ENCODE measurements at regions not wholly inside any gene's neighbourhood (a gene's known extent, or its start where the extent isn't known, plus 50 kb on each side); places are given as distances from the start of the nearest gene placed in this dataset.

DNA sequence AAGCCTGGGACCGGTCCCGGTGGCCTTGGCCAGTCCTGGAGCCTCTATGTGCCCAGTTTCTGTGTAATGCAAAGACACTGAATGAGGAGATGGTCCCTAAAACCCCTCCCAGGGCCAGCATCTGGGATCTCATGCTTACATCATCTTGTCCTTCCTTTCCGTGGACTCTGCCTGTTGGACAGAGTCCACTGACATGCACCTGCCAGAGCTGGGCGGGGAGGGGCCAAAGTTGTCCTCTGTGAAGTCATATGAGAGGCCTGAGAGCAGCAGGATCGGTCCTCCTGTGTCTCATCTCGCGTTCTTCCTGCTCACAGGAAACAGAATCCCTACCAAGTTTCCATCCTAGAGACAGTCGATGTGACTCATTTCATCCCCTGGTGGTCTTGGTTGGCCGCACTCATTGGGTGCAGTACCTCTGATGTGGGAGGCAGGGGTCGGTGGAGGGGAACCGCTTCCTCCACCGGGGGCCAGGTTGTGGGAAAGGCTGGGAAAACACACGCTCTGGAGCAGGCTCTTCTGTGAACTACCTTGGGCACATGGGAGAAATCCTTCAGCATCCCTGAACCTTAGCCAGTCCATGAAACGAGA, 389.6 kb upstream of the PODXL start:
- peaks cover 23% of the 10 kb centered on the region for H3K27me3 ChIP-seq
- ATAC-seq (no peak), DNase-seq (no peak)
- no peaks in the 10 kb centered on the region for H3K4me1 ChIP-seq
- no peaks in the 10 kb centered on the region for H3K9me3 ChIP-seq
- intact Hi-C loops (cut with DNase I) = no loop called here
- no peak overlapping the region for H3K27ac ChIP-seq
- TF ChIP-seq, protein P1, sequence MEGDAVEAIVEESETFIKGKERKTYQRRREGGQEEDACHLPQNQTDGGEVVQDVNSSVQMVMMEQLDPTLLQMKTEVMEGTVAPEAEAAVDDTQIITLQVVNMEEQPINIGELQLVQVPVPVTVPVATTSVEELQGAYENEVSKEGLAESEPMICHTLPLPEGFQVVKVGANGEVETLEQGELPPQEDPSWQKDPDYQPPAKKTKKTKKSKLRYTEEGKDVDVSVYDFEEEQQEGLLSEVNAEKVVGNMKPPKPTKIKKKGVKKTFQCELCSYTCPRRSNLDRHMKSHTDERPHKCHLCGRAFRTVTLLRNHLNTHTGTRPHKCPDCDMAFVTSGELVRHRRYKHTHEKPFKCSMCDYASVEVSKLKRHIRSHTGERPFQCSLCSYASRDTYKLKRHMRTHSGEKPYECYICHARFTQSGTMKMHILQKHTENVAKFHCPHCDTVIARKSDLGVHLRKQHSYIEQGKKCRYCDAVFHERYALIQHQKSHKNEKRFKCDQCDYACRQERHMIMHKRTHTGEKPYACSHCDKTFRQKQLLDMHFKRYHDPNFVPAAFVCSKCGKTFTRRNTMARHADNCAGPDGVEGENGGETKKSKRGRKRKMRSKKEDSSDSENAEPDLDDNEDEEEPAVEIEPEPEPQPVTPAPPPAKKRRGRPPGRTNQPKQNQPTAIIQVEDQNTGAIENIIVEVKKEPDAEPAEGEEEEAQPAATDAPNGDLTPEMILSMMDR (IDR thresholded peaks at IDR 0.05) = no peak
- no peak overlapping the region for H3K4me3 ChIP-seq
- no peaks in the 10 kb centered on the region for H3K36me3 ChIP-seq

DNA sequence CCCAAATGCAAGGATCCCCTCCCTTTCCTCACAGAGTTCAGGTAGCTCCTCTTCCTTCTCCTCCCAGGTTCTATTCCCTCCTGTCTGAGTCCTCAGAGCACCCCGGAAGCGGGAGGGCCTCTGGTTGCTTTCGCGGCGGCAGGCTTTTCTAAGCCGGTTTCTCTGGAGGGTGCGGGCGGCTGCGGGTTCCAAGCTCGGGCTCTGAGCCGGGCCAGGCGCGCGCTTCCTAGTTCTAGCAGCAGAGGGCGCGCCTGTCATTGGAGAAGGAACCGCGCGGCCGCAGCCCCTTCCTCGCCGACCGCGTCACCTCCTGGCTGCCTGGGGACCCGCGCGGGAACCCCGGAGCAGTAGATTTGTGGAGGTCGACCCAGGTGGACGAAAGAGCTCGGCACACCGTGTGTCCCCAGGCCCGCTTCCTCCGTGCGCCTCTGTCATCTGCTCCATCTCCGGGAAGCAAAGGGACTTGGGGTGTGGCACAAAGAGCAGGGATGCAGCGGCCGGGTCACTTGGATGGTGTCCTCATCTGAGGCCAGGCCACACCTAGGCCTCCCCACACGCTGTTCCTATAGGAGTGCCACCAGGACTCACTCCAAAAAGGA, 389.0 kb upstream of the PODXL start:
- peaks cover 23% of the 10 kb centered on the region for H3K27me3 ChIP-seq
- no peaks in the 10 kb centered on the region for H3K9me3 ChIP-seq
- no peaks in the 10 kb centered on the region for H3K36me3 ChIP-seq
- TF ChIP-seq, protein P1 (IDR thresholded peaks at IDR 0.05) = peak; percentile 80
- intact Hi-C loops (cut with DNase I) = no loop called here
- no peak overlapping the region for H3K4me3 ChIP-seq
- H3K4me1 ChIP-seq = no peaks in the 10 kb centered on the region
- no peak overlapping the region for H3K27ac ChIP-seq
- DNase-seq (no peak), ATAC-seq (peak; percentile 74)

DNA sequence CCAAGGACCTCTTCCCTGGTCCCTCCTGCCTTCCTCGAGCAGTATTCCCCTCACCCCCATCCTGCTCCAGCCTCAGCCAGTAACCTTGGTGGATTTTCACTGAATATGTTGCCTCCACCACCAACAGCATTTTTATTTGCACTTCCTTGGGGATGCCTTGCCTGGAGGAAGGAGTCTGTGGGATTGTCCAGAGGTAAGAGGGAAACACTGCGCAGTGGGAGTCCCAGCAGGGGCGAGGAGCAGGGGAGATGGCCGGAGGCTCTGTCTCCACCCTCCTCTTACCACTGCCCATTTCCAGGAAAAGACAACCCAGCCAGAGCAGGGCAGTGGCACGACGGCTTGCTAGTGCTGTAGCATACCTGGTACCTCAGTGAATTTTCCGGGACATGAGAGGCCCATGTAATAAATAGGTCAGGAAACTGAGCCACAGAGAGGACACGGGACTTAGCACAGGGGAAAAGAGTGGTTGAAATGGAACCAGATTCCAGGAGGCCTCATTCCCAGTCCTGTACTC, 388.2 kb upstream of the PODXL start:
- intact Hi-C loops (cut with DNase I) = no loop called here
- DNase-seq (no peak), ATAC-seq (no peak)
- no peaks in the 10 kb centered on the region for H3K9me3 ChIP-seq
- TF ChIP-seq, protein P1 (IDR thresholded peaks at IDR 0.05) = no peak
- no peak overlapping the region for H3K27ac ChIP-seq
- H3K36me3 ChIP-seq = no peaks in the 10 kb centered on the region
- peaks cover 23% of the 10 kb centered on the region for H3K27me3 ChIP-seq
- H3K4me1 ChIP-seq = no peaks in the 10 kb centered on the region
- no peak overlapping the region for H3K4me3 ChIP-seq

DNA sequence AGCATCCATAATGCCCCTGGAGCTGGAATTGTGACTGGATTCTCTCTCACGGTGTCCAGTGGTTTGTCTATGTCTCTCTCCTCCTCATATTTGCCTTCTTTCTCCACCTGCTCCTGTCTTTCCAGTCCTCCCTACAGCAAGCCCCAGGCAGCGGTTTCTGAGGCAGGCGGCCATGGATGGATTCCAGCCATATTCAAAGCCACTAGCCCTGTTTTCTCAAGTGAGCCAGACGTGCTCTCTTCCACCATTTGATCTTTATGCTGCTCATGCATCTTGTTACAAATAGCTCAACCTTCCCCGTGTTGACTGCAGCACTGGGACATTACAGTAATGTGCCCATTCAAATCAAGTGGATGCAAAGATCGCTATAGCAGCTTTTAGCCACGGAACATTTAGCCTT, 387.2 kb upstream of the PODXL start:
- Histone ChIP-seq H3K4me1 (no peaks in the 10 kb centered on the region), H3K4me3 (no peak overlapping the region), H3K36me3 (no peaks in the 10 kb centered on the region), H3K9me3 (no peaks in the 10 kb centered on the region), H3K27me3 (peaks cover 23% of the 10 kb centered on the region), H3K27ac (no peak overlapping the region)
- TF ChIP-seq, protein P1 (IDR thresholded peaks at IDR 0.05) = no peak
- intact Hi-C loops (cut with DNase I) = no loop called here
- no peak for ATAC-seq
- DNase-seq = no peak

DNA sequence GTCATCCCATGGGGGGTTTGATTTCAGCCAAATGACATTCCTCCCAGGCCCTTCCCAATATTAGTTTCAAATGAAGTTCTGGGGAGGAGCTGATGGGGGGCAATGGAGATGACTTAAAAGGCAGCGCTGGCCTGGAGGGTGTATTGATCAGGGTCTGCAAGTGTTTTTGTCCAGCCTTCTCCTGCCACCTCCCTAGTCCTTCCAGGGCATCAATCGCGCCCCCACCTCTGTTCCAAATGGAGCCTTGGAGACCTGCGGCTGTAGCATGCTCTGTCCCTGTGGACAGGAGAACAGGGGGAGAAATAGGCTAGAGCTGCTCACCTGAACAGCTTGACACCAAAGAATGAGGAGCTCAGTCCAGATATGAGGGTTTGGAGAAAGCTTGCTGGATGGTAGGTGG, 386.8 kb upstream of the PODXL start:
- TF ChIP-seq, protein P1 (IDR thresholded peaks at IDR 0.05) = no peak
- H3K27ac ChIP-seq = no peak overlapping the region
- H3K9me3 ChIP-seq = no peaks in the 10 kb centered on the region
- peaks cover 23% of the 10 kb centered on the region for H3K27me3 ChIP-seq
- no peak for DNase-seq
- H3K36me3 ChIP-seq = no peaks in the 10 kb centered on the region
- no peaks in the 10 kb centered on the region for H3K4me1 ChIP-seq
- intact Hi-C loops (cut with DNase I) = no loop called here
- no peak for ATAC-seq
- no peak overlapping the region for H3K4me3 ChIP-seq
